Mesothelial cell of epicardium (in vitro differentiated cells): ENCODE measurements at regions not wholly inside any gene's neighbourhood (a gene's known extent, or its start where the extent isn't known, plus 50 kb on each side); places are given as distances from the start of the nearest gene placed in this dataset.

Experiments used
- DNase-seq, 2 experiments: peaks; one replicate each; pipeline ENCODE4 v3.0.0; 2021; ENCODE audit warnings: low spot score in 2 of 2; ENCODE audit not compliant: unreplicated experiment in 2 of 2
- H3K27ac Mint-ChIP-seq: 2 replicates; pipeline ENCODE4 v1.8.0; 2021; ENCODE audit warnings: mixed read lengths
- H3K27me3 Mint-ChIP-seq: 2 replicates; pipeline ENCODE4 v1.8.0; 2021; ENCODE audit warnings: low read depth, mixed read lengths
- H3K36me3 Mint-ChIP-seq: 2 replicates; pipeline ENCODE4 v1.8.0; 2021; ENCODE audit warnings: mixed read lengths
- H3K4me1 Mint-ChIP-seq: 2 replicates; pipeline ENCODE4 v1.8.0; 2021; ENCODE audit warnings: mixed read lengths
- H3K4me3 Mint-ChIP-seq: 2 replicates; pipeline ENCODE4 v1.8.0; 2021; ENCODE audit warnings: mild to moderate bottlenecking, moderate library complexity, mixed read lengths
- H3K9me3 Mint-ChIP-seq: 2 replicates; pipeline ENCODE4 v1.8.0; 2021; ENCODE audit warnings: mixed read lengths
- CTCF ChIP-seq: fragments of 200-600 bp; sonication (generic); IDR thresholded peaks from one replicate; pipeline ENCODE4 v1.5.0; 2021; ENCODE audit warnings: antibody characterized with exemption; ENCODE audit not compliant: unreplicated experiment

- TF ChIP-seq CTCF: no peak
- H3K27ac Mint-ChIP-seq: no peak overlapping the region
- H3K4me1 Mint-ChIP-seq: peaks cover 4% of the 10 kb centered on the region
- H3K27me3 Mint-ChIP-seq: peaks cover 24% of the 10 kb centered on the region
- DNase-seq: no peak
- peaks cover 16% of the 10 kb centered on the region for H3K9me3 Mint-ChIP-seq
- no peaks in the 10 kb centered on the region for H3K36me3 Mint-ChIP-seq
- H3K4me3 Mint-ChIP-seq: no peak overlapping the region
Measured at GRCh38 chr11:45500451-45500850, 165.0 kb downstream of the CHST1 start.

GRCh38 chr11:45494738-45495137 lies 170.7 kb downstream of the CHST1 start:
- Mint-ChIP-seq H3K4me1 (no peaks in the 10 kb centered on the region), H3K4me3 (no peak overlapping the region), H3K36me3 (no peaks in the 10 kb centered on the region), H3K27me3 (peaks cover 65% of the 10 kb centered on the region), H3K27ac (no peak overlapping the region), H3K9me3 (peaks cover 16% of the 10 kb centered on the region)
- no peak for DNase-seq
- TF ChIP-seq CTCF: no peak

GRCh38 chr11:45489281-45489905 lies 176.0 kb downstream of the CHST1 start:
- H3K36me3 Mint-ChIP-seq: no peaks in the 10 kb centered on the region
- no peak overlapping the region for H3K27ac Mint-ChIP-seq
- no peak overlapping the region for H3K4me3 Mint-ChIP-seq
- H3K4me1 Mint-ChIP-seq: no peaks in the 10 kb centered on the region
- DNase-seq: peak in 1 of 2 experiments; percentile 33
- peaks cover 9% of the 10 kb centered on the region for H3K9me3 Mint-ChIP-seq
- H3K27me3 Mint-ChIP-seq: peaks cover 56% of the 10 kb centered on the region
- TF ChIP-seq CTCF: no peak

- Mint-ChIP-seq H3K27ac (no peak overlapping the region), H3K9me3 (no peaks in the 10 kb centered on the region), H3K4me1 (no peaks in the 10 kb centered on the region), H3K4me3 (no peak overlapping the region), H3K27me3 (peaks cover 35% of the 10 kb centered on the region), H3K36me3 (no peaks in the 10 kb centered on the region)
- no peak for TF ChIP-seq CTCF
- DNase-seq: peak in 1 of 2 experiments; percentile 14
Measured at GRCh38 chr11:45486461-45486860, 179.0 kb downstream of the CHST1 start.

- Mint-ChIP-seq H3K27ac (no peak overlapping the region), H3K36me3 (no peaks in the 10 kb centered on the region), H3K27me3 (peaks cover 25% of the 10 kb centered on the region), H3K4me1 (no peaks in the 10 kb centered on the region), H3K9me3 (no peaks in the 10 kb centered on the region), H3K4me3 (no peak overlapping the region)
- no peak for DNase-seq
- no peak for TF ChIP-seq CTCF
Measured at GRCh38 chr11:45485070-45485707, 180.2 kb downstream of the CHST1 start.
